ENCODE measurements at regions not wholly inside any gene's neighbourhood (a gene's known extent, or its start where the extent isn't known, plus 50 kb on each side); places are given as distances from the start of the nearest gene placed in this dataset.
"Not testable (repeated sequence)": the region's sequence is repeated elsewhere in the genome, so short reads cannot be mapped to it uniquely, and the experiment has no call there.

GRCh38 chrX:40855932-40856515 is 120.7 kb upstream of the MED14 start:
- Histone ChIP-seq H3K27ac (no peak overlapping the region), H3K36me3 (no peaks in the 10 kb centered on the region)
- no peak for TF ChIP-seq CTCF (IDR thresholded peaks at IDR 0.05)

GRCh38 chrX:40861952-40862554 is 126.7 kb upstream of the MED14 start:
- DNase-seq; H3K27ac ChIP-seq; H3K36me3 ChIP-seq; intact Hi-C loops (cut with DNase I); H3K9me3 ChIP-seq; ATAC-seq; H3K4me3 ChIP-seq; H3K4me1 ChIP-seq: not testable (repeated sequence)
- H3K27me3 ChIP-seq = peaks cover 0 to 20% (median 0%) of the 10 kb centered on the region in 7 donors
- 98 to 99% methylated on average over 21 to 47 of the region's 47 CpGs for WGBS, 2 donors

More at GRCh38 chrX:40855932-40856515, 120.7 kb upstream of the MED14 start:
- no peaks in the 10 kb centered on the region for H3K4me1 ChIP-seq
- ATAC-seq = no peak
- DNase-seq = no peak
- no peak overlapping the region for H3K4me3 ChIP-seq
- no peaks in the 10 kb centered on the region for H3K9me3 ChIP-seq
- peaks cover 0 to 8% (median 0%) of the 10 kb centered on the region in 7 donors for H3K27me3 ChIP-seq
- intact Hi-C loops (cut with DNase I) = no loop called here

- 39 to 46% methylated on average over 2 to 3 of the region's 4 CpGs for WGBS, 2 donors
- Histone ChIP-seq H3K4me1 (peaks cover 0 to 14% (median 8%) of the 10 kb centered on the region in 9 donors), H3K27me3 (peaks cover 0 to 21% (median 0%) of the 10 kb centered on the region in 7 donors)
- ATAC-seq; DNase-seq; H3K27ac ChIP-seq; intact Hi-C loops (cut with DNase I); H3K4me3 ChIP-seq; H3K36me3 ChIP-seq; H3K9me3 ChIP-seq: not testable (repeated sequence)
These were observed 127.9 kb upstream of the MED14 start for GRCh38 chrX:40863260-40863659.

GRCh38 chrX:40863671-40864070 is 128.3 kb upstream of the MED14 start:
- intact Hi-C loops (cut with DNase I) = no loop called here
- 91 to 93% methylated on average over 1 of the region's 1 CpG for WGBS, 2 donors
- Histone ChIP-seq H3K27me3 (peaks cover 0 to 25% (median 0%) of the 10 kb centered on the region in 7 donors), H3K4me1 (peaks cover 0 to 14% (median 8%) of the 10 kb centered on the region in 9 donors), H3K27ac (no peak overlapping the region), H3K4me3 (no peak overlapping the region), H3K9me3 (peaks cover 0 to 9% (median 0%) of the 10 kb centered on the region in 11 donors), H3K36me3 (no peaks in the 10 kb centered on the region)
- DNase-seq (no peak), ATAC-seq (no peak)
- TF ChIP-seq CTCF (IDR thresholded peaks at IDR 0.05) = no peak

- TF ChIP-seq CTCF (IDR thresholded peaks at IDR 0.05) = no peak
- Histone ChIP-seq H3K4me3 (no peak overlapping the region), H3K27ac (no peak overlapping the region), H3K9me3 (peaks cover 0 to 13% (median 0%) of the 10 kb centered on the region in 11 donors), H3K4me1 (peaks cover 0 to 14% (median 8%) of the 10 kb centered on the region in 9 donors), H3K27me3 (peaks cover 0 to 32% (median 0%) of the 10 kb centered on the region in 7 donors), H3K36me3 (no peaks in the 10 kb centered on the region)
- no peak for DNase-seq
- peak in 4 of 8 donors; percentile 29 to 58 (median 46) for ATAC-seq
- 82 to 86% methylated on average over 1 of the region's 1 CpG for WGBS, 2 donors
- intact Hi-C loops (cut with DNase I) = no loop called here
These were observed 129.6 kb upstream of the MED14 start for GRCh38 chrX:40864972-40865371.

Data from heart right ventricle (tissue), 16 donors.